MM.1S (cell line): ENCODE measurements at regions not wholly inside any gene's neighbourhood (a gene's known extent, or its start where the extent isn't known, plus 50 kb on each side); places are given as distances from the start of the nearest gene placed in this dataset.

Experiments used
- DNase-seq: peaks from one replicate; pipeline ENCODE4 v3.0.0-alpha.2; 2015
- H2AFZ ChIP-seq: fragments of 300-600 bp; sonication (generic); 2 replicates; pipeline ENCODE4 v1.6.0; 2016; ENCODE audit warnings: antibody characterized with exemption, low read length
- H3F3A ChIP-seq: fragments of 300-600 bp; sonication (generic); 2 replicates; pipeline ENCODE4 v1.6.1; 2016; ENCODE audit warnings: mild to moderate bottlenecking, antibody characterized with exemption, low read length, moderate library complexity, mixed read lengths; ENCODE audit not compliant: insufficient read depth
- H3K27ac ChIP-seq: fragments of 300-600 bp; sonication (generic); 2 replicates; pipeline ENCODE4 v1.5.1; 2016; ENCODE audit warnings: mild to moderate bottlenecking, low read length
- H3K27me3 ChIP-seq: fragments of 300-600 bp; sonication (generic); replicated peaks from 2 replicates; pipeline ENCODE4 v1.6.0; 2016; ENCODE audit warnings: low read length; ENCODE audit not compliant: insufficient read depth
- H3K36me3 ChIP-seq: fragments of 300-600 bp; sonication (generic); replicated peaks from 2 replicates; pipeline ENCODE4 v1.6.1; 2016; ENCODE audit warnings: mild to moderate bottlenecking, low read length, mixed read lengths; ENCODE audit not compliant: insufficient read depth
- H3K4me1 ChIP-seq: fragments of 300-600 bp; sonication (generic); 2 replicates; pipeline ENCODE4 v1.6.1; 2016; ENCODE audit warnings: low read length, mixed read lengths
- H3K4me2 ChIP-seq: fragments of 300-600 bp; sonication (generic); 2 replicates; pipeline ENCODE4 v1.6.0; 2016; ENCODE audit warnings: low read depth, low read length
- H3K4me3 ChIP-seq: fragments of 300-600 bp; sonication (generic); 2 replicates; pipeline ENCODE4 v1.5.1; 2016; ENCODE audit warnings: low read length, mixed read lengths
- H3K79me2 ChIP-seq: fragments of 300-600 bp; sonication (generic); 2 replicates; pipeline ENCODE4 v1.6.1; 2016; ENCODE audit warnings: mixed run types, low read length, mixed read lengths
- H3K9ac ChIP-seq: fragments of 300-600 bp; sonication (generic); 2 replicates; pipeline ENCODE4 v1.6.1; 2016; ENCODE audit warnings: low read length, mixed read lengths
- H3K9me2 ChIP-seq: fragments of 300-600 bp; sonication (generic); replicated peaks from 2 replicates; pipeline ENCODE4 v1.6.1; 2016; ENCODE audit warnings: mild to moderate bottlenecking, low read length, mixed read lengths; ENCODE audit not compliant: insufficient read depth
- H3K9me3 ChIP-seq: fragments of 300-600 bp; sonication (generic); replicated peaks from 2 replicates; pipeline ENCODE4 v1.6.1; 2016; ENCODE audit warnings: mild to moderate bottlenecking, low read length, mixed read lengths; ENCODE audit not compliant: insufficient read depth
- H4K20me1 ChIP-seq: fragments of 300-600 bp; sonication (generic); 2 replicates; pipeline ENCODE4 v1.6.1; 2016; ENCODE audit warnings: mild to moderate bottlenecking, low read length, moderate library complexity, mixed read lengths; ENCODE audit not compliant: insufficient read depth
- EZH2 ChIP-seq: fragments of 300-600 bp; sonication (generic); optimal IDR thresholded peaks from 2 replicates; pipeline ENCODE3; 2017; ENCODE audit warnings: low read depth, mild to moderate bottlenecking, antibody characterized with exemption, low read length, mixed read lengths
- EZH2phosphoT487 ChIP-seq: fragments of 300-600 bp; sonication (generic); IDR thresholded peaks from 2 replicates; pipeline ENCODE4 v1.6.1; 2018; ENCODE audit warnings: antibody characterized with exemption, low read length
- TF ChIP-seq, protein P1 (sequence below): fragments of 300-600 bp; sonication (generic); IDR thresholded peaks from 2 replicates; pipeline ENCODE4 v1.5.1; 2016; ENCODE audit warnings: antibody characterized with exemption, low read length, mixed read lengths

DNA sequence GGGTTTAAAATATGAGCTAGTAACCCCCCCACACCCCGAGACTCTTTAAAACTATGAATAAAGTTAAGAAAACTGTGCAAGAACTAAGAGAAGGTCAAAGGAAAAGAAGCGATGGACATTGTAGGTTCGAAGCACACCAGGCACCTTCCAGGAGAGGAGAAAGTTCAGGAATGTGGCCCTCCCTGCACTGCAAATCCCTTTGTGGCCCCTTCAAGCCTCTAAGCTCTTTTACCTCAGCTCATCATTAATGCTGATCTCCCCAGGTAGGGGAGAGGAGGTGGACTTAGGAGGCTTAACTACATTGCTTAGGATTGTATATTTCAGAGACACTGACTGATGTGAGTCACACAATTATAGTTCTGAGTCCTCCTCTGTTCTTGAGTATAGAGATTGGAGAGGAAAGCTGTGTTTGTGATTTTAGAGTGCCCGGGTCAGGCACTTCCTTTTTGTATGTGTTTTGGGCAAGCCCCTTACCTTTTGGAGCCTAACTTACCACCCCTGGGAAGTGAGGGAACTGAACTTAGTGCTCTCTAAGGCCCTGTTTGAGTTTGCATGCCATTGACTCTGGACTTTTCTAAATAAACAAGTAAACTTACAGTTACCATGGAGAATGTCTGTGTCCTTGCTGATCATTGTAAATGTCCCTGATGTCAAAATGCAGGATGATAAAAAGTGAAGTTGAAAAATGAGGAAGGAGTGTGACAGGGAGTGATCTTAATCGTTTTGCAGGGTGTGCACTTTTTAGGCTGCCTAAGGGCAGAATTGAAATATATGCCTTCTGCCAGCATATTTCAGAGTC lies 140.8 kb upstream of the ZEB2 start:
- Histone ChIP-seq H3K4me3 (no peak overlapping the region), H3K36me3 (no peaks in the 10 kb centered on the region), H3K27me3 (no peaks in the 10 kb centered on the region), H2AFZ (no peak overlapping the region), H3F3A (no peaks in the 10 kb centered on the region), H4K20me1 (no peaks in the 10 kb centered on the region), H3K79me2 (no peaks in the 10 kb centered on the region), H3K9ac (no peak overlapping the region), H3K4me2 (no peak overlapping the region), H3K9me2 (no peaks in the 10 kb centered on the region), H3K9me3 (no peaks in the 10 kb centered on the region), H3K4me1 (no peaks in the 10 kb centered on the region), H3K27ac (no peak overlapping the region)
- no peak for TF ChIP-seq EZH2phosphoT487
- TF ChIP-seq, protein P1, sequence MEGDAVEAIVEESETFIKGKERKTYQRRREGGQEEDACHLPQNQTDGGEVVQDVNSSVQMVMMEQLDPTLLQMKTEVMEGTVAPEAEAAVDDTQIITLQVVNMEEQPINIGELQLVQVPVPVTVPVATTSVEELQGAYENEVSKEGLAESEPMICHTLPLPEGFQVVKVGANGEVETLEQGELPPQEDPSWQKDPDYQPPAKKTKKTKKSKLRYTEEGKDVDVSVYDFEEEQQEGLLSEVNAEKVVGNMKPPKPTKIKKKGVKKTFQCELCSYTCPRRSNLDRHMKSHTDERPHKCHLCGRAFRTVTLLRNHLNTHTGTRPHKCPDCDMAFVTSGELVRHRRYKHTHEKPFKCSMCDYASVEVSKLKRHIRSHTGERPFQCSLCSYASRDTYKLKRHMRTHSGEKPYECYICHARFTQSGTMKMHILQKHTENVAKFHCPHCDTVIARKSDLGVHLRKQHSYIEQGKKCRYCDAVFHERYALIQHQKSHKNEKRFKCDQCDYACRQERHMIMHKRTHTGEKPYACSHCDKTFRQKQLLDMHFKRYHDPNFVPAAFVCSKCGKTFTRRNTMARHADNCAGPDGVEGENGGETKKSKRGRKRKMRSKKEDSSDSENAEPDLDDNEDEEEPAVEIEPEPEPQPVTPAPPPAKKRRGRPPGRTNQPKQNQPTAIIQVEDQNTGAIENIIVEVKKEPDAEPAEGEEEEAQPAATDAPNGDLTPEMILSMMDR = no peak
- no peak for TF ChIP-seq EZH2
- no peak for DNase-seq

DNA sequence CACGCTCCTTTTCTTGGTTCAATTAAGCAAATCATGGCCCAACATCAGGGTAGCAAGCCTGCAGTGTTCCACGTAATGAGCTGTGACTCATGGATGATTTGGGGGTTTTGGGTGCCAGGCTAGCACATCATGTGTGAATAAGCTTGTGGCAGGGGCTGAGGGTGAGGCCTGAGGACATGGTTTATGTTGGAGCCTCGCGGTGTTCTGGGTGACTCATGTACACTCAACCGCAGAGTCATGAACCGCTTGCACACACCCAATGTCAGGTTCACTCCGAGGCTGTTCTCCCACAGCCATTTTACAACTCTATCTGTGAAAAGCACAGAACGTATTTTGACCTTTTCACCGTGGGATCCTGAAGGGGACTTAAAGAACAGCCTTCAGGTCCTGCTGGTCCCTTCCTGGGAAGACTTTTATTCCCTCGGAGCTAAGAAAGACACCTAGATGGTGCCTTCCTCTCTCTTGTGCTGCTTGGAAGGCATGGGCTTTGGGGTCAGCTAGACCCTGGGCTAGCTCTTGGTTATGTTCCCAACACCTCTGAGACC lies 139.9 kb upstream of the ZEB2 start:
- Histone ChIP-seq H3K4me2 (no peak overlapping the region), H3K4me3 (no peak overlapping the region), H3K79me2 (no peaks in the 10 kb centered on the region), H2AFZ (no peak overlapping the region), H4K20me1 (no peaks in the 10 kb centered on the region), H3F3A (no peaks in the 10 kb centered on the region), H3K4me1 (no peaks in the 10 kb centered on the region), H3K9me2 (no peaks in the 10 kb centered on the region), H3K36me3 (no peaks in the 10 kb centered on the region), H3K9me3 (no peaks in the 10 kb centered on the region), H3K27ac (no peak overlapping the region), H3K9ac (no peak overlapping the region), H3K27me3 (no peaks in the 10 kb centered on the region)
- DNase-seq = no peak
- TF ChIP-seq, protein P1 = no peak
- TF ChIP-seq EZH2phosphoT487 (no peak), EZH2 (no peak)

DNA sequence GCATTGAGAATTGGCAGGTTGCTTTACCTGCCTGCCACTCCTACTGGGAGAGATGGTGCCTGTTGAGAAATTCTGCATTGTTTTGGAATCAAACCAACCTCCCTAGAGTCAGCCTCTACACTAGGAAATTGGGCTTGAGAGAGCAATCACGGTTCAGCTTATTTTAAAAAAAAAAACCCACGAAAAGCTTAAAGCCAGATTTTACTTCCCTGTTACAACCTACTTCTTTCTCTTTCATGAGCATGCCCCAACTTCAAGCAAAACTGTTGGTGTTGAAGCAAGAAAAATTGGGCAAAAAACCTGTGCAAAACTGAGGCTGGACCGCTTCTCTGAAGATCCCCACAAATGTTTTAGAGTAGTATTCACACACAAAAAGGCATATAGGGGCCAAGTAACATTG lies 134.6 kb upstream of the ZEB2 start:
- Histone ChIP-seq H3K36me3 (no peaks in the 10 kb centered on the region), H3K9me2 (no peaks in the 10 kb centered on the region), H3K27ac (no peak overlapping the region), H3K4me3 (no peak overlapping the region), H3K9me3 (no peaks in the 10 kb centered on the region), H3K4me1 (no peaks in the 10 kb centered on the region), H3K79me2 (no peaks in the 10 kb centered on the region), H3K4me2 (no peak overlapping the region), H3K27me3 (no peaks in the 10 kb centered on the region), H3F3A (no peaks in the 10 kb centered on the region), H4K20me1 (no peaks in the 10 kb centered on the region), H3K9ac (no peak overlapping the region), H2AFZ (no peak overlapping the region)
- no peak for TF ChIP-seq EZH2
- TF ChIP-seq, protein P1 = no peak
- TF ChIP-seq EZH2phosphoT487 = no peak
- DNase-seq = no peak
